HEK293T (cell line): ENCODE measurements at regions not wholly inside any gene's neighbourhood (a gene's known extent, or its start where the extent isn't known, plus 50 kb on each side); places are given as distances from the start of the nearest gene placed in this dataset.

Experiments
- BHLHE40 ChIP-seq: fragments of 450-650 bp; IDR thresholded peaks from 2 replicates; pipeline ENCODE4 v1.6.1; 2016; ENCODE audit warnings: mild to moderate bottlenecking, moderate library complexity, borderline replicate concordance
- CTBP1 ChIP-seq: fragments of 450-650 bp; IDR thresholded peaks from 2 replicates; pipeline ENCODE4 v1.6.1; 2016; ENCODE audit warnings: borderline replicate concordance
- L3MBTL2 ChIP-seq: fragments of 450-650 bp; conservative IDR thresholded peaks from 2 replicates; pipeline ENCODE4 v1.6.1; 2016; ENCODE audit warnings: mild to moderate bottlenecking
- SP1 ChIP-seq: fragments of 450-650 bp; IDR thresholded peaks from 2 replicates; pipeline ENCODE4 v1.6.1; 2017
- SUZ12 ChIP-seq: fragments of 450-650 bp; IDR thresholded peaks from 2 replicates; pipeline ENCODE4 v1.6.1; 2016; ENCODE audit warnings: mild to moderate bottlenecking
- TARDBP ChIP-seq: fragments of 450-650 bp; IDR thresholded peaks from 2 replicates; pipeline ENCODE4 v1.6.1; 2016
- ZNF384 ChIP-seq: fragments of 450-650 bp; IDR thresholded peaks from 2 replicates; pipeline ENCODE4 v1.6.1; 2016
- TF ChIP-seq, protein P1 (sequence below): fragments of 450-650 bp; IDR thresholded peaks from 2 replicates; pipeline ENCODE4 v1.6.1; 2016

- TF ChIP-seq L3MBTL2 (no peak), SUZ12 (no peak), TARDBP (no peak), BHLHE40 (no peak), SP1 (no peak), ZNF384 (no peak), CTBP1 (no peak)
- TF ChIP-seq, protein P1, sequence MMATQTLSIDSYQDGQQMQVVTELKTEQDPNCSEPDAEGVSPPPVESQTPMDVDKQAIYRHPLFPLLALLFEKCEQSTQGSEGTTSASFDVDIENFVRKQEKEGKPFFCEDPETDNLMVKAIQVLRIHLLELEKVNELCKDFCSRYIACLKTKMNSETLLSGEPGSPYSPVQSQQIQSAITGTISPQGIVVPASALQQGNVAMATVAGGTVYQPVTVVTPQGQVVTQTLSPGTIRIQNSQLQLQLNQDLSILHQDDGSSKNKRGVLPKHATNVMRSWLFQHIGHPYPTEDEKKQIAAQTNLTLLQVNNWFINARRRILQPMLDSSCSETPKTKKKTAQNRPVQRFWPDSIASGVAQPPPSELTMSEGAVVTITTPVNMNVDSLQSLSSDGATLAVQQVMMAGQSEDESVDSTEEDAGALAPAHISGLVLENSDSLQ: no peak
Measured at GRCh38 chr18:22831441-22831904, 101.7 kb upstream of the RBBP8 start.
